Pulmonary artery endothelial cell (primary cell): ENCODE measurements at regions not wholly inside any gene's neighbourhood (a gene's known extent, or its start where the extent isn't known, plus 50 kb on each side); places are given as distances from the start of the nearest gene placed in this dataset.
"Not testable (repeated sequence)": the region's sequence is repeated elsewhere in the genome, so short reads cannot be mapped to it uniquely, and the experiment has no call there.

ENCODE experiments used
- DNase-seq: peaks from one replicate; pipeline ENCODE4 v3.0.0-alpha.2; 2011; ENCODE audit warnings: low read depth, low spot score

DNA sequence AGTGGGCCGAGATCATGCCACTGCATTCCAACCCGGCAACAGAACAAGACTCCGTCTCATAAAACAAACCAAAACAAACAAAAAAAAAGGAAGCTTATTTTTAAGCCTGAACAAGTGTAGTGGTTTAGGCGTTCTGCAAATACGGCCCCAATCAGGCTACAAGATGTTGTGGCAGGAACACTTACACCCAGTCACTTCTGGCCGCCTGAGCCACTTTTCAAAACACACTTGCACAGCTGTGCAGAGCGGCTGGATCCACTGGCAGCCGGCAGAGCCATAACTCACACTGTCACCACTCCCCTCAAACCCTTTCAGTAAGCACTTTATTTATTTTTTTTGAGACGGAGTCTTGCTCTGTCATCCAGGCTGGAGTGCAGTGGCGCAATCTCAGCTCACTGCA lies 81.0 kb upstream of the FRG2C start:
- not testable (repeated sequence) for DNase-seq

DNA sequence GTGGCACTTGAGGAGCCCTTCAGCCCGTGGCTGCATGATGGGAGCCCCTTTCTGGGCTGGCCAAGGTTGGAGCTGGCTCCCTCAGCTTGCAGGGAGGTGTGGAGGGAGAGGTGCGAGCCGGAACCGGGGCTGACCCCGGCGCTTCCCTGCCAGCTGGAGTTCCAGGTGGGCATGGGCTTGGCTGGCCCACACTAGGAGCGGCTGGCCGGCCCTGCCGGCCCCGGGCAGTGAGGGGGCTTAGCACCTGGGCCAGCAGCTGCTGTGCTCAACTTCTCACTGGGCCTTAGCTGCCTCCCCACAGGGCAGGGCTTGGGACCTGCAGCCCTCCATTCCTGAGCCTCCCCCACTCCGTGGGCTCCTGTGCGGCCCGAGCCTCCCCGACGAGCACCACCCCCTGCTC lies 76.4 kb upstream of the FRG2C start:
- DNase-seq: not testable (repeated sequence)

DNA sequence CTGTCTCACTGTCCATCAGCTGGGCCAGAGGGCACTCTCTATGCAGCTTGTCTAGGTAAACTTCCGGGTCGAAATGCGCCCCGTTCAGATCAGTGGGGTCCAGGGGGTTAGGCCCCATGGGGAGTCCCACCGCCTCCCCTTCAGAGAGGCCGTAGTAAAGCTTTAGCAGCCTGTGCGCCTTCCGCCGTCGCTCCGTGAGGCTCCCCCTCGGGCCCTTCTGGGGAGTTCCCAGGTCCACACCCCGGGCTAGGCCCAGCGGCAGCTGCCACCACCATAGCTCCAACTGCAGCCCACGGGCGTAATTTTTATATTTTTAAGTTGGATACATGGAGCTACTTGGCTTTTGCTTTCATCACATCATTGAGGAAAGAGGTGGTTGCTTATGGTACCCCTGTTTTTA lies 73.7 kb upstream of the FRG2C start:
- DNase-seq: not testable (repeated sequence)

DNA sequence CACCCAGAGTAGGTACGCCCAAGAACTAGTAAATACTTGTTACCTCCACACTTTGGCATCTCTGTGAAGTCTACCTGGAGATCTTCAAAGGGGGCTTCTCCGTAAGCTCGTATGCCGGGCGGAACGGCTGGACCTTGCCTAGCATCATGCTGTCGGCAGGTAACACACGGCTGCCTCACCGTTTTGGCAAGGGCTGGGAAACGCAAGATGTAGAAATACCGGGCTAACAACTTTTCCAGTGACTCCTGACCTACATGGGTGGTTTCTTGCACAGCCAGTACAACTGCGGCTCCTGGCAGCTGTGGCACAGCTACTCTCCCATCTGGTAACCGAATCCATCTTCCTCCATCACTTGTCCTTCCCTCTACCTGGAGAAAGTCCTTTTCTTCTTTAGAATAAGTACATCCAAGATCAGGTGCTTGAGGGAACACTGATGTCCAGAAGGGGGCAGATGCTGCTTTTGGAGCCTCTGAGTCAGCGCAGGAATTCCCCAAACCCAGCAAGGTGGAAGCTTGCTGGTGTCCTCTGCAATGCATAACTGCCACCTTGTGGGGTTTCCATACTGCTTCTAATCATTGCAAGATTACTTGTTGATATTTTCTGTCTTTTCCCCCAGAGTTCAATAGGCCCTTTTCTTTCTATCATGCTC lies 59.7 kb upstream of the FRG2C start:
- not testable (repeated sequence) for DNase-seq

DNA sequence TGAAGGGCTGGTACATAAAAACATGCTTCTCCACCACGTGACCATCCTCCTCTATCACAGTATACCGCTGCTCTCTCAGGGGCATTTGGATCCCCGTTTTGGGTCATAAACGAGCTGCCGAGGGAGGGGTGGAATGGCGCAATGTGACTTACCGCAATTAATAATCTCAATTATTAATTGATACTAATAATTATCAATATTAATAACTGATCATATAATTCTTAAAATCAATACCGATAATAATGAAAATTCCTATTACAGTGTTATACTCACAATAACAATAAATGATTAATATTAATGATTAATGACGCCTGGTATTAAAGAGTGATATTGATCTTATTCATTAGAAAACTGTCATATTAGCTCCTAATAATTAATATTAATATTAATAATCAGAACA lies 56.1 kb upstream of the FRG2C start:
- DNase-seq: not testable (repeated sequence)

DNA sequence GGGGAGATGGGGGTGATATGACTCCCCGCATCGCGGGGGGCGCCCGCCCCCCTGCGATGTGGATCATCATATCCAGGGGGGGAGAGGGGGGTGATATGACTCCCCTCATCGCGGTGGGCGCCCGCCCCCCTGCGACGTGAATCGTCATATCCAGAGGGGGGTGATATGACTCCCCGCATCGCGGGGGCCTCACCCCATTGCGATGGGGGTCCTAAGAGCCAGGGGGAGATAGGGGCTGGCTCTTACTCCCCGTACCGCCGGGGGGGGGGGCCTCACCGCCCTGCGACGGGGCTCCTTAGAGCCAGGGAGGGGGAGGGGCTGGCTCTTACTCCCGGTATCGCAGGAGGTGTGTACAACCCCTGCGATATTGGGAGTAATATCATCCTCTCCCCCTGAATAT lies 54.5 kb upstream of the FRG2C start:
- DNase-seq: not testable (repeated sequence)

DNA sequence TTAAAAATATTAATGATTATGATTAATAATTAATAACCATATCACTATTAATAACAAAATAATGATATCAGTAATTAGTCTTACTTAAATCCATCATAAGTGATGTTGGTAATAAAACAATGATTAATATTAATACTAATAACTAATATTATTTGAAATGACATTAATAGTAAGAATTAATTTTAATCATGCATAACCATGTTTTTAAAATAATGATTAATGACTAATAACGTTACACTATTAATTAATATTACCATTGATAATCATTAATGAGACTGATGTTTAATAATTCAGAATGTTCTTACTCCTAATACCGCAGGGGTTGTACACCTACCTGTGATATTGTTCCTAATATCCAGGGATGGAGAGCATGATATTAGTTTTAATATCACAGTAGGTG lies 53.4 kb upstream of the FRG2C start:
- no peak for DNase-seq

DNA sequence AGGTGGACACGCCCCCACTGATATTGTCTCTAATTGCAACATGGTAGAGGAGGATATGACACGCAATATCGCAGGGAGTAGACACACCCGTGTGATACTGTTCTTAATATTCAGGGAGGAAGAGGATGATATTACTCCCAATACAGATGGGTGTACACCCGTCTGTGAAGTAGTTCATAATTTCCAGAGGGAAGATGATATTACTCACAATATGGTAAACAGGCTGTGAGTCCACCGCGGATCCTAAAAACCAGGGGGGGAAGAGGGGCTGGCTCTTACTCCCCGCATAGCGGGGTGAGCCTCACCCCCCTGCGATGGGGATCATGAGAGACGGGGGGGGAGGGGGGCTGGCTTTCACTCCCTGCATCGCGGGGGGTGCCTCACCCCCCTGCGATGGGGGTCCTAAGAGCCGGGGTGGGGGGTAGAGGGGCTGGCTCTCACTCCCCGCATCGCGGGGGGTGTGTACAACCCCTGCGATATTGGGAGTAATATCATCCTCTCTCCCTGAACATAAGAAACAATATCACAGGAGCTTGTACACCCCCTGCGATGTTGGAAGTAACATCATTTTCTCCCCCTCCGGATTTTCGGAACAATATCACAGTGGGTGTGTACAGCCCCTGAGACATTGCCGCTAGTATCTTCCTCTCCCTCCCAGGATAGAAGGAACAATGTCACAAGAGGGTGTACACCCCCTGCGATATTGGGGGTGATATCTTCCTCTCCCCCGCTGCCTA lies 52.2 kb upstream of the FRG2C start:
- DNase-seq: not testable (repeated sequence)
